Fibroblast of lung (primary cell): ENCODE measurements at regions not wholly inside any gene's neighbourhood (a gene's known extent, or its start where the extent isn't known, plus 50 kb on each side); places are given as distances from the start of the nearest gene placed in this dataset.
A peak's percentile ranks its signal among the peaks of the same experiment; 100 is the strongest.

ENCODE experiments used
- DNase-seq, 2 donors: peaks; one replicate each; pipeline versions ENCODE4 v3.0.0 to v3.0.0-alpha.2; 2010; ENCODE audit warnings: low read depth in 2 of 2
- H2AFZ ChIP-seq: 2 replicates; pipeline ENCODE4 v1.5.1; 2012; ENCODE audit warnings: low read length, control low read depth, inconsistent platforms
- H3K27ac ChIP-seq: 2 replicates; pipeline ENCODE4 v1.5.1; 2011; ENCODE audit warnings: low read length, control low read depth; ENCODE audit not compliant: insufficient read depth
- H3K27me3 ChIP-seq: 2 replicates; pipeline ENCODE4 v1.5.1; 2011; ENCODE audit warnings: mild to moderate bottlenecking, low read length; ENCODE audit not compliant: control insufficient read depth, insufficient read depth
- H3K36me3 ChIP-seq: 2 replicates; pipeline ENCODE4 v1.5.1; 2011; ENCODE audit warnings: low read length; ENCODE audit not compliant: control insufficient read depth, insufficient read depth
- H3K4me1 ChIP-seq: 2 replicates; pipeline ENCODE4 v1.5.1; 2011; ENCODE audit warnings: low read length; ENCODE audit not compliant: control insufficient read depth, insufficient read depth; ENCODE audit errors: extremely low read depth
- H3K4me2 ChIP-seq: 2 replicates; pipeline ENCODE4 v1.5.1; 2011; ENCODE audit warnings: low read length, control low read depth; ENCODE audit not compliant: insufficient read depth; ENCODE audit errors: extremely low read depth
- H3K4me3 ChIP-seq, 4 experiments: fragments of 200-600 bp in 1 of 4; sonication (generic) in 1 of 4; replicated peaks in 1 of 4; 2 replicates each; pipeline ENCODE4 v1.5.1; 2011 to 2016; ENCODE audit warnings: low read length in 4 of 4, low read depth in 3 of 4, mild to moderate bottlenecking in 3 of 4, control low read depth in 2 of 4, inconsistent platforms in 1 of 4, mixed read lengths in 1 of 4; ENCODE audit not compliant: insufficient read depth in 1 of 4; ENCODE audit errors: control extremely low read depth in 1 of 4
- H3K79me2 ChIP-seq: 2 replicates; pipeline ENCODE4 v1.5.1; 2012; ENCODE audit warnings: mild to moderate bottlenecking, low read length, inconsistent platforms; ENCODE audit not compliant: control insufficient read depth, insufficient read depth
- H3K9ac ChIP-seq: 2 replicates; pipeline ENCODE4 v1.5.1; 2011; ENCODE audit warnings: mild to moderate bottlenecking, low read length, control low read depth; ENCODE audit not compliant: insufficient read depth
- H3K9me3 ChIP-seq: 2 replicates; pipeline ENCODE4 v1.5.1; 2012; ENCODE audit warnings: low read depth, low read length; ENCODE audit not compliant: control insufficient read depth, insufficient read depth
- H4K20me1 ChIP-seq: 2 replicates; pipeline ENCODE4 v1.5.1; 2011; ENCODE audit warnings: low read length; ENCODE audit not compliant: control insufficient read depth, insufficient read depth; ENCODE audit errors: extremely low read depth
- EZH2 ChIP-seq: IDR thresholded peaks from 2 replicates; pipeline ENCODE4 v1.5.1; 2012; ENCODE audit warnings: low read length, control low read depth, mild to moderate bottlenecking; ENCODE audit errors: missing control alignments
- TF ChIP-seq, protein P1 (sequence below), 2 donors: IDR thresholded peaks in 1 of 2; conservative IDR thresholded peaks in 1 of 2; 1 replicate in 1 of 2; 2 replicates in 1 of 2; pipeline ENCODE4 v1.5.1; 2011 to 2012; ENCODE audit warnings: low read length in 2 of 2, control low read depth in 1 of 2, inconsistent platforms in 1 of 2, low read depth in 1 of 2, mild to moderate bottlenecking in 1 of 2

DNA sequence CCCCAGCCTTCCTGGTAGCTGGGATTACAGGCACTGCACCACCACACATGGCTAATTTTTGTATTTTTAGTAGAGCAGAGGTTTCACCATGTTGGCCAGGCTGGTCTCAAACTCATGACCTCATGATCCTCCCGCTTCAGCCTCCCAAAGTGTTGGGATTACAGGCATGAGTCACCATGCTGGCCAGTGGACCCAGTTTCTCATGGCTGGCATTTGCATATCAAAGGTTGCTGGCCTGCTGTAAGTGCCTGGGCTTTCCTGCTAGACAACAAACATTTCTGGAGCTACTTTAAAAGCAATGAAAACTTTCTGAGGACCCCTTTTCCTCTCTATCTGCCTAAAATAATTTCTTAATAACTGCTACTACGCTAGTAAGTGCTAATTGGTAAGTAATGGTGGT is 228.2 kb downstream of the PCDH10 start:
- Histone ChIP-seq H3K4me2 (no peak overlapping the region), H3K27me3 (no peaks in the 10 kb centered on the region), H3K4me1 (no peaks in the 10 kb centered on the region), H4K20me1 (no peaks in the 10 kb centered on the region), H3K36me3 (no peaks in the 10 kb centered on the region), H2AFZ (no peak overlapping the region), H3K79me2 (no peaks in the 10 kb centered on the region), H3K4me3 (no peak overlapping the region), H3K9me3 (no peaks in the 10 kb centered on the region), H3K27ac (no peak overlapping the region), H3K9ac (no peak overlapping the region)
- TF ChIP-seq, protein P1, sequence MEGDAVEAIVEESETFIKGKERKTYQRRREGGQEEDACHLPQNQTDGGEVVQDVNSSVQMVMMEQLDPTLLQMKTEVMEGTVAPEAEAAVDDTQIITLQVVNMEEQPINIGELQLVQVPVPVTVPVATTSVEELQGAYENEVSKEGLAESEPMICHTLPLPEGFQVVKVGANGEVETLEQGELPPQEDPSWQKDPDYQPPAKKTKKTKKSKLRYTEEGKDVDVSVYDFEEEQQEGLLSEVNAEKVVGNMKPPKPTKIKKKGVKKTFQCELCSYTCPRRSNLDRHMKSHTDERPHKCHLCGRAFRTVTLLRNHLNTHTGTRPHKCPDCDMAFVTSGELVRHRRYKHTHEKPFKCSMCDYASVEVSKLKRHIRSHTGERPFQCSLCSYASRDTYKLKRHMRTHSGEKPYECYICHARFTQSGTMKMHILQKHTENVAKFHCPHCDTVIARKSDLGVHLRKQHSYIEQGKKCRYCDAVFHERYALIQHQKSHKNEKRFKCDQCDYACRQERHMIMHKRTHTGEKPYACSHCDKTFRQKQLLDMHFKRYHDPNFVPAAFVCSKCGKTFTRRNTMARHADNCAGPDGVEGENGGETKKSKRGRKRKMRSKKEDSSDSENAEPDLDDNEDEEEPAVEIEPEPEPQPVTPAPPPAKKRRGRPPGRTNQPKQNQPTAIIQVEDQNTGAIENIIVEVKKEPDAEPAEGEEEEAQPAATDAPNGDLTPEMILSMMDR (conservative IDR thresholded peaks at IDR 0.05 in 1 of 2, IDR thresholded peaks at IDR 0.05 in 1 of 2; ENCODE audit: low read depth in 1 of 2, low read length in 2 of 2), result no peak
- TF ChIP-seq EZH2, result no peak
- no peak for DNase-seq

DNA sequence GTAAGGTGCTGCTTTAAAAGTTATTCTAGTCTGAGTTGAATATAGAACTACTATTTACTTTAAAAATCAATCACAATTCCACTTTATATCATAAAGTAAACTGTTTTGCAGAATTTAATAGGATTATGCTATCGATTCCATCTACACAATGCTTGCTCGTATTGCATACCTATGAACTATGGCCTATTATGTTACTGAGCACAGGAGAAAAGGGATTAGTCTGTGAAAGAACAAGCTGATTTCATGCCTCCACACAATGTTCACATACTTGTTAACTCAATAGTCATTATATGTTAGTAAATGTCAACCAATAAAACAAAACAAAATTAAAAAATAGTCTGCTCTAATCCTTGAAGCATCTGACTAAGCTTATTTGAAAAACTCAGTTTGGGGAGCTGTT is 223.6 kb downstream of the PCDH10 start:
- no peaks in the 10 kb centered on the region for H3K79me2 ChIP-seq

DNA sequence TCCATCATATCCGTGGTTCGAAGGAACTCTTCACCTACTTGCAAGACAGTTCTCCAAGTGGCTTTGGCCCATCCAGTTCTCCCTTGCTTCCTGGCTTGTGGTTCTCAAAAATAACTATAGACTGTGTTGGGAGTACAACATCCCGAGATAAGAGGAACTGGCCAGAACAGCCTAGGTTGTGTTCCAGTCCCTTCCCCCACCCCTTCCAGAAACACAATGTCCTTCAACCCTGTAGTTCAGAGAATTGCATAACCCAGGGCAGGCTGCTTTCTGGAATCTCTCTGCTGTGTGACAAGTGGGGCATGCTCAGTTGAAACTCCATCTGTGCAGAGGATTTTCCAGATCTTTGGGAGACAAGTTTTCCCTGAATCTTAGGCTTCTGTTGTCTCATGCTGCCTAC is 206.5 kb downstream of the PCDH10 start:
- no peaks in the 10 kb centered on the region for H4K20me1 ChIP-seq
- no peaks in the 10 kb centered on the region for H3K79me2 ChIP-seq
- no peaks in the 10 kb centered on the region for H3K27me3 ChIP-seq
- no peaks in the 10 kb centered on the region for H3K4me1 ChIP-seq
- no peak overlapping the region for H3K4me2 ChIP-seq
- no peak for TF ChIP-seq EZH2
- TF ChIP-seq, protein P1 (conservative IDR thresholded peaks at IDR 0.05 in 1 of 2, IDR thresholded peaks at IDR 0.05 in 1 of 2; ENCODE audit: low read depth in 1 of 2, low read length in 2 of 2), result no peak
- H3K36me3 ChIP-seq, result no peaks in the 10 kb centered on the region
- no peak overlapping the region for H3K9ac ChIP-seq
- peak in 1 of 2 donors; percentile 1 for DNase-seq
- H3K9me3 ChIP-seq, result no peaks in the 10 kb centered on the region
- H3K4me3 ChIP-seq, result no peak overlapping the region
- no peak overlapping the region for H3K27ac ChIP-seq
- no peak overlapping the region for H2AFZ ChIP-seq

More for the DNA sequence above, 223.6 kb downstream of the PCDH10 start:
- no peaks in the 10 kb centered on the region for H4K20me1 ChIP-seq
- H3K27me3 ChIP-seq, result no peaks in the 10 kb centered on the region
- no peak overlapping the region for H3K9ac ChIP-seq
- no peak overlapping the region for H3K27ac ChIP-seq
- no peaks in the 10 kb centered on the region for H3K36me3 ChIP-seq
- H3K4me1 ChIP-seq, result no peaks in the 10 kb centered on the region
- no peak overlapping the region for H3K4me2 ChIP-seq
- DNase-seq, result no peak
- H3K4me3 ChIP-seq, result no peak overlapping the region
- no peak overlapping the region for H2AFZ ChIP-seq
- no peak for TF ChIP-seq EZH2
- TF ChIP-seq, protein P1 (conservative IDR thresholded peaks at IDR 0.05 in 1 of 2, IDR thresholded peaks at IDR 0.05 in 1 of 2; ENCODE audit: low read depth in 1 of 2, low read length in 2 of 2), result no peak
- H3K9me3 ChIP-seq, result no peaks in the 10 kb centered on the region
